WI38 (cell line): ENCODE measurements at regions not wholly inside any gene's neighbourhood (a gene's known extent, or its start where the extent isn't known, plus 50 kb on each side); places are given as distances from the start of the nearest gene placed in this dataset.

Source experiments
- H3K4me3 ChIP-seq: 2 replicates; pipeline ENCODE4 v1.5.1; 2011; ENCODE audit warnings: low read depth, mild to moderate bottlenecking, control low read depth, low read length
- TF ChIP-seq, protein P1 (sequence below): IDR thresholded peaks from 2 replicates; pipeline ENCODE4 v1.5.1; 2012; ENCODE audit warnings: low read depth, mild to moderate bottlenecking, control low read depth, low read length

DNA sequence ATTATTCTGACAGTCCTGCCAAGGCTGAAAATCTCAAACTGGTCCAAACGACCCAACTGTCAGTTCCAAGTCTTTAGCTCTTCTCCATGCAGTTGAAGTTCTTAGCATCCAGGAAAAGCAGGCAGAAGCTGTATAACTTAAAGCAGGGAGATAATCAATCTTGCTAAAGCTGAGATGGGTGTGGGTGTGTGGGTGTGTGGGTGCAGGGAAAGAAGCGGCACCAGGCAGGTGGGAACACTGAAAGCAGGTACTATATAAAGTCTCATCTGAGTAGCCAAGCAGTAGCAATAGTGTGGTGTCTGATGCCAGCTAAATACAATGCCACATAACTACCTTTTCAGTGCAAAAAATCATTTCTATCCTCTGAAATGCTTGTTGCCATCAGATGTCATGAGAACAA lies 69.7 kb upstream of the EGFL6 start:
- TF ChIP-seq, protein P1, sequence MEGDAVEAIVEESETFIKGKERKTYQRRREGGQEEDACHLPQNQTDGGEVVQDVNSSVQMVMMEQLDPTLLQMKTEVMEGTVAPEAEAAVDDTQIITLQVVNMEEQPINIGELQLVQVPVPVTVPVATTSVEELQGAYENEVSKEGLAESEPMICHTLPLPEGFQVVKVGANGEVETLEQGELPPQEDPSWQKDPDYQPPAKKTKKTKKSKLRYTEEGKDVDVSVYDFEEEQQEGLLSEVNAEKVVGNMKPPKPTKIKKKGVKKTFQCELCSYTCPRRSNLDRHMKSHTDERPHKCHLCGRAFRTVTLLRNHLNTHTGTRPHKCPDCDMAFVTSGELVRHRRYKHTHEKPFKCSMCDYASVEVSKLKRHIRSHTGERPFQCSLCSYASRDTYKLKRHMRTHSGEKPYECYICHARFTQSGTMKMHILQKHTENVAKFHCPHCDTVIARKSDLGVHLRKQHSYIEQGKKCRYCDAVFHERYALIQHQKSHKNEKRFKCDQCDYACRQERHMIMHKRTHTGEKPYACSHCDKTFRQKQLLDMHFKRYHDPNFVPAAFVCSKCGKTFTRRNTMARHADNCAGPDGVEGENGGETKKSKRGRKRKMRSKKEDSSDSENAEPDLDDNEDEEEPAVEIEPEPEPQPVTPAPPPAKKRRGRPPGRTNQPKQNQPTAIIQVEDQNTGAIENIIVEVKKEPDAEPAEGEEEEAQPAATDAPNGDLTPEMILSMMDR = no peak
- no peak overlapping the region for H3K4me3 ChIP-seq

DNA sequence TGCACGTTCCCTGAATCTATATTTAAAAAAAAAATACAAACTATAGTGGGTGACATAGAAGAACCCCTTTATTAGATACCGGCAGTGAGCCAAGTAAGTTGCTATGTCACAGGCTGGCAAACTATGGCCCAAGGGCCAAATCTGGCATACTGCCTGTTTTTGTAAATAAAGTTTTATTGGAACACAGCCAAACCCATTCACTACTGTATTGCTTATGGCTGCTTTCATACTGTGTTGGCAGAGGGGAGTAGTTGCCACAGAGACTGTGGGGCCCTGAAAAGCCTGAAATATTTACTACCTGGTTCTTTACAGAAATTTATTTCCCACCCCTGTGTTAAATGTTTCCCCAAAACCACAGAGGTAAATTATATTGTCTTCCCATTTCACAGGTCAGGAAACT lies 71.2 kb upstream of the EGFL6 start:
- TF ChIP-seq, protein P1 = no peak
- H3K4me3 ChIP-seq = no peak overlapping the region

DNA sequence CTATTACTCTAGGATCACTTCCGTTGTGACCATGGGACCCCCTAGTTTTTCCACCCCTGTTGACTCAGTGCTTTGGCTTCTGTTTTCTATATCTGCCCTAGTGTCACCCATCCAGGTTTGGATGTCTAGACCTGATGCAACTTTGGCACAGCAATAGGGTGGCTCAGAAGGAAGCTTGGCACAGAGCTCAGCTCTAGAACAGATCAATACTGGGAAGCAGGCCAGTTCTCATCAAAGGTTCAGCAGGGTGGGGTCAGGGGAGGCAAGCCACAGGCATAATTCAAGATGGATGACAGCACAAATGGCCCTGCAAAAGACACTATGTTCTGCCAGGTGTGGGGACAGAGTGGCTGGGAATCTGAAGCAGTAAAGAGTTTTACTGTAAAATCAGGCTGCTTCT lies 74.2 kb upstream of the EGFL6 start:
- TF ChIP-seq, protein P1 = no peak

DNA sequence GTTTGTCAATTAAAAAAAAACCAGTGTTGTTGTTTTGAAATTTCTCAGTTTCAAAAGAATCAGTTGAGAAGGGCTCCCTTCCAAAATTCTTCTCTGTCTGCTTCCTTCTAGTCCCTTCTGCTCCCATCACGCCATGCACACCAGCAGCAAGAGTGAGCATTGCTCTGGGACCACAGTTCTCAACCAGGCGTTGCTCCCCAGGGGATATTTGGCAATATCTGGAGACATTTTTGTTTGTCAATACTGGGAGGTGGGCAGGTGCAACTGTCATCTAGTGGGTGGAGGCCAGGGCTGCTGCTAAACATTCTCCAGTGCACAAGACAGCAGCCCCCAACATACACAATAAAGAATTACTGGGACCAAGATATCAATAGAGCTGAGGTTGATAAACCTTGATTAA lies 74.8 kb upstream of the EGFL6 start:
- H3K4me3 ChIP-seq = no peak overlapping the region
- TF ChIP-seq, protein P1 = no peak

More for the DNA sequence above, 74.2 kb upstream of the EGFL6 start:
- H3K4me3 ChIP-seq = no peak overlapping the region

DNA sequence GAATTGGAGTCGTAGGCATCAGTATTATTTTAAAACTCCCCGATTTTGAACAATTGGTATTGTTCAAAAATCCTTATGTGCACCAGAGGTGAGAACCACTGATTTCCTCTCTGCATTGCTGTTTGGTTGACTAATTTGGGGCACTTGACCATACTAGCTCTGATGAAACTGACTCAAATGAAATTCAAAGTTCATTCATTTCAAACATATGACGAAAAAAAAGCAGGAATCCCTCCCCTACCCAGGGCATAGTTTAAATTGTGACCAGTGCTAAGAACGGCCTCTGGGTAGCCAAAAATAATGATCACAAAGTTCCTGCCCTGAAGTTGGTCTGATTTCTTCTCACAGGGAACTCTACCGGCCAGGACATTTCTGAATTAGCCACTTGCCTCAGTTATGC lies 75.7 kb upstream of the EGFL6 start:
- TF ChIP-seq, protein P1 = no peak
- no peak overlapping the region for H3K4me3 ChIP-seq

DNA sequence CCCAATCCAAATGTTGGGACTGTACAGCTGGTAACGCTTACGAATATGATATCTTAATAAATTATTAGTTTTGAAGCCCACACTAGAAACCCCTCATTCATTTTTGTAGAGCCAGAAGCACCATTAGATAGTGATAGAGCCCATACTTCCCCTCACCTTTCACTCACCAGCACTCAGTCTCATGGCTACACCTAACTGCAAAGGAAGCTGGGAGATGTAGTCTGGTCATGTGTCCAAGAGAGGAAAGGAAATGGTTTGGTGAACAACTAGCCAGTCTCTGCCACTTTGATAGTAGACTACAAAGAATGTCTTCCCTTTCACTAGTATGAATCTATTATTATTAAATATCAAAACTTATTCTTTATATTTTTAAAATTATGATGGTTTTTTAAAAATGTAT lies 77.1 kb upstream of the EGFL6 start:
- TF ChIP-seq, protein P1 = no peak
- H3K4me3 ChIP-seq = no peak overlapping the region

DNA sequence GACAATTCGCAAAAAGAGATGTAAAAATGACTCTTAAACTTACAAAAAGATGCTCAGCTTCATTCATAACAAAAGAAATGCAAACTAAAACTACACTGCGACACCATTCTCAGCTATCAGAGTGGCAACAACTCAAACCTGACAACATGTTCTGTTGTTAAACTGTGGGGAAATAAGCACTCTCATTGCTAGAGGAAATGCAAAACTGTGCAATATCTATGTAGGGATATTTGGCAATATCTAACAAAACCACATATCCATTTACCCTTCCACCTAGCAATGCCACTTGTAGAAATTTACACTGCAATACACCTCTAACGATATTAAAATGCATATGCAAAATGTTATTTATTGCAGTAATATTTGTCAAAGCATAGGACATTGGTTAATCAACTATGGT lies 78.3 kb upstream of the EGFL6 start:
- H3K4me3 ChIP-seq = no peak overlapping the region
- TF ChIP-seq, protein P1 = no peak

DNA sequence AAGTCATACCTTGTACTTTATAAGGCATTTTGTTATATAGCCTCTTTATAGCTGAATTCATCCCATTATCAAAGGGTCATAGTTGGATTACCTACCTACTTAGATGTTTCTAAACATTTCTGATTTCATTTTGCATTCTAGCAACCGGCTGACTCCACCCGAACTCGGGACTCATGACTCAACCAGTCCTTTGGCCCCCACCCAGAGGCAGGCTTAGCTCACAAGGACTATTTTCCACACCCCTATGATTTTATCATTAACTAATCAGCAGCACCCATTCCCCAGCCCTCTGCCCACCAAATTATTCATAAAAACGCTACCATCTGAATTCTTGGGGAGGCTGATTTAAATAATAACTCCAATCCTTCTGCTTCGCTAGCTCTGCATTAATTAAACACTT lies 79.9 kb upstream of the EGFL6 start:
- no peak overlapping the region for H3K4me3 ChIP-seq
- TF ChIP-seq, protein P1 = no peak
